Naive thymus-derived CD4-positive, alpha-beta T cell (primary cell): ENCODE measurements at regions not wholly inside any gene's neighbourhood (a gene's known extent, or its start where the extent isn't known, plus 50 kb on each side); places are given as distances from the start of the nearest gene placed in this dataset.
"Not testable (repeated sequence)": the region's sequence is repeated elsewhere in the genome, so short reads cannot be mapped to it uniquely, and the experiment has no call there.

Experiments
- ATAC-seq: fragments of 150-1000 bp; cut with Tn5 transposase; 2 replicates; pipeline ENCODE4 v1.10.0; 2021; ENCODE audit warnings: mild to moderate bottlenecking, moderate library complexity
- CTCF ChIA-PET: fragments of 350-600 bp; sonication (Branson Sonifier 250); formaldehyde crosslinking; loops from one replicate; lab custom pipeline; 2021; ENCODE audit warnings: antibody characterized with exemption; lab: Charles Lee
- POLR2A ChIA-PET: fragments of 350-600 bp; sonication (Branson Sonifier 250); formaldehyde crosslinking; loops from one replicate; lab custom pipeline; 2021; ENCODE audit warnings: antibody characterized with exemption, inconsistent platforms; lab: Charles Lee
- DNase-seq, 9 donors: peaks; one replicate each; pipeline versions ENCODE4 v3.0.0 to v3.0.0-alpha.2; 2020 to 2022; ENCODE audit warnings: mixed read lengths in 1 of 9
- H3K27ac ChIP-seq: one replicate; pipeline ENCODE4 v1.7.0; 2013; ENCODE audit warnings: mild to moderate bottlenecking, low read depth, low read length, moderate library complexity
- H3K27me3 ChIP-seq, 2 donors: one replicate each; pipeline ENCODE4 v1.7.0; 2013; ENCODE audit warnings: low read length in 2 of 2, mild to moderate bottlenecking in 2 of 2, moderate library complexity in 2 of 2; ENCODE audit not compliant: control insufficient read depth in 2 of 2, insufficient read depth in 2 of 2
- H3K36me3 ChIP-seq, 3 experiments: 1 replicate in 2 of 3; 2 replicates in 1 of 3; pipeline ENCODE4 v1.7.0; 2013; ENCODE audit warnings: low read length in 3 of 3, mild to moderate bottlenecking in 3 of 3, moderate library complexity in 1 of 3; ENCODE audit not compliant: insufficient read depth in 3 of 3, control insufficient read depth in 2 of 3
- H3K4me1 ChIP-seq, 2 donors: one replicate each; pipeline ENCODE4 v1.7.0; 2013; ENCODE audit warnings: low read length in 2 of 2, mild to moderate bottlenecking in 2 of 2, moderate library complexity in 1 of 2; ENCODE audit not compliant: control insufficient read depth in 2 of 2, insufficient read depth in 2 of 2
- H3K4me3 ChIP-seq: 2 replicates; pipeline ENCODE4 v1.7.0; 2013; ENCODE audit warnings: mild to moderate bottlenecking, low read length
- H3K9me3 ChIP-seq, 3 experiments: 1 replicate in 2 of 3; 2 replicates in 1 of 3; pipeline ENCODE4 v1.7.0; 2013; ENCODE audit warnings: low read length in 3 of 3; ENCODE audit not compliant: control insufficient read depth in 2 of 3
- H3K27ac Mint-ChIP-seq, 9 donors: one replicate each; pipeline ENCODE4 v1.8.0; 2020 to 2022; ENCODE audit warnings: mixed read lengths in 9 of 9, mild to moderate bottlenecking in 8 of 9, moderate library complexity in 5 of 9, inconsistent platforms in 2 of 9
- H3K27me3 Mint-ChIP-seq, 5 donors: one replicate each; pipeline ENCODE4 v1.8.0; 2021 to 2022; ENCODE audit warnings: mixed read lengths in 5 of 5, mild to moderate bottlenecking in 1 of 5
- H3K36me3 Mint-ChIP-seq, 5 donors: one replicate each; pipeline ENCODE4 v1.8.0; 2020 to 2022; ENCODE audit warnings: mixed read lengths in 5 of 5, mild to moderate bottlenecking in 3 of 5, inconsistent platforms in 1 of 5
- H3K4me1 Mint-ChIP-seq, 7 donors: one replicate each; pipeline ENCODE4 v1.8.0; 2020 to 2022; ENCODE audit warnings: mixed read lengths in 7 of 7, mild to moderate bottlenecking in 3 of 7, inconsistent platforms in 1 of 7
- H3K4me3 Mint-ChIP-seq, 10 donors: one replicate each; pipeline ENCODE4 v1.8.0; 2020 to 2022; ENCODE audit warnings: mild to moderate bottlenecking in 10 of 10, mixed read lengths in 10 of 10, moderate library complexity in 6 of 10, inconsistent platforms in 2 of 10
- H3K9me3 Mint-ChIP-seq, 11 donors: one replicate each; pipeline ENCODE4 v1.8.0; 2020 to 2022; ENCODE audit warnings: mixed read lengths in 11 of 11, mild to moderate bottlenecking in 4 of 11, inconsistent platforms in 1 of 11, moderate library complexity in 1 of 11
- intact Hi-C, 2 donors: fragments of 100-400 bp; cut with micrococcal nuclease; formaldehyde crosslinking; loops; one replicate each; pipeline ENCODE4 v1.15.1; 2023

DNA sequence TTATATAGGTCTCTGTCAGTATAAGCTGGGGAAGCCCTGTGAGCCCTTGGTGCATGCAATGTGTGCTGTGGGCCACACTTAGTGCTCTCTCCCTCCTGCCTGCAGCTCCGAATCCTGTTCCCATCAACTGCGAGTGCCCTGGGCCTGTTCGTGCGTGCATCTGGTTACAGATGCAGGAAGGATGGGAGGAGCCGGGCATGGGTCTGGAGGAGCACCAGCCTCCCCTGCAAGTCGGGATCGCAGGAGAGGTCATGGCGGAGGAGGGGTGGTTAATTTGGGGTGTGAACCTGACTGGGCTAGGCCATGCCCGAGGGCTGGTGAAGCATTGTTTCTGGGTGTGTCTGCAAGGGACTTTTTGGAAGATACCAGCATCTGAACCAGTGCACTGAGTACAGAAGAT, 274.6 kb upstream of the IRX4 start:
- Histone ChIP-seq H3K27ac (no peak overlapping the region), H3K9me3 (no peaks in the 10 kb centered on the region), H3K4me3 (no peak overlapping the region), H3K27me3 (no peaks in the 10 kb centered on the region), H3K36me3 (no peaks in the 10 kb centered on the region), H3K4me1 (no peaks in the 10 kb centered on the region)
- no peaks in the 10 kb centered on the region for H3K36me3 Mint-ChIP-seq
- H3K27me3 Mint-ChIP-seq: peaks cover 0 to 5% (median 0%) of the 10 kb centered on the region in 5 donors
- no peak for DNase-seq
- ChIA-PET CTCF (no interaction called here), POLR2A (no interaction called here)
- ATAC-seq: no peak
- intact Hi-C loops: no loop called here
- no peak overlapping the region for H3K27ac Mint-ChIP-seq
- peaks cover 0 to 5% (median 0%) of the 10 kb centered on the region in 11 donors for H3K9me3 Mint-ChIP-seq
- no peak overlapping the region for H3K4me3 Mint-ChIP-seq
- H3K4me1 Mint-ChIP-seq: no peaks in the 10 kb centered on the region

DNA sequence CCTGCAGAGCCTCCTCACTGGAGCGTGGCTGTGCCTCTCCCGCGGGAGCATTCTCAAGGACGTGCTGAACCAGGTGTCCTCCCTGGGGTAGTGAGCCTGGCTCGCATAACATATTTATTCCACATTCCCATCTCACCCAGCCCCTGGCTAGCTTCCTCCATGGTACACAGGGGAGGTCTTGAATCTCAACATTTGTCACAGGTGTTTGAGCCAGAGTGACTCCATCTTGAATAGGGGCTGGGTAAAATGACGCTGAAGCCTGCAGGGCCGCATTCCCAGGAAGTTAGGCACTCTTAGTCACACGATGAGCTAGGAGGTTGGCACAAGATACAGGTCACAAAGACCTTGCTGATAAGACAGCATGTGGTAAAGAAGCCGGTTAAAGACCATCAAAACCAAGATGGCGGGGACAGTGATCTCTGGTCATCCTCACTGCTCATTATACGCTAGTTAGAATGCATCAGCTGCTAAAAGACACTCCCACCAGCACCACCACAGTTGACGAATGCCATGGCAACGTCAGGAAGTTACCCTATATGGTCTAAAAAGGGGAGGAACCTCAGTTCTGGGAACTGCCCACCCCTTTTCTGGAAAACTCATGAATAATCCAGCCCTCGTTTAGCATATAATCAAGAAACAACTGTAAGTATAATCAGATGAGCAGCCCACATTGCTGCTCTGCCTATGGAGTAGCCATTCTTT, 273.8 kb upstream of the IRX4 start:
- no peak overlapping the region for H3K27ac ChIP-seq
- H3K27me3 ChIP-seq: no peaks in the 10 kb centered on the region
- H3K4me3 ChIP-seq: no peak overlapping the region
- DNase-seq (no peak), ATAC-seq (no peak)
- H3K4me1 Mint-ChIP-seq: no peaks in the 10 kb centered on the region
- no peaks in the 10 kb centered on the region for H3K36me3 Mint-ChIP-seq
- peak overlapping the region in 1 of 9 donors; percentile 15 for H3K27ac Mint-ChIP-seq
- no peaks in the 10 kb centered on the region for H3K9me3 ChIP-seq
- ChIA-PET POLR2A (no interaction called here), CTCF (no interaction called here)
- H3K4me3 Mint-ChIP-seq: no peak overlapping the region
- peaks cover 0 to 7% (median 0%) of the 10 kb centered on the region in 5 donors for H3K27me3 Mint-ChIP-seq
- H3K4me1 ChIP-seq: no peaks in the 10 kb centered on the region
- no peaks in the 10 kb centered on the region for H3K36me3 ChIP-seq
- intact Hi-C loops: no loop called here
- H3K9me3 Mint-ChIP-seq: peaks cover 0 to 5% (median 0%) of the 10 kb centered on the region in 11 donors

DNA sequence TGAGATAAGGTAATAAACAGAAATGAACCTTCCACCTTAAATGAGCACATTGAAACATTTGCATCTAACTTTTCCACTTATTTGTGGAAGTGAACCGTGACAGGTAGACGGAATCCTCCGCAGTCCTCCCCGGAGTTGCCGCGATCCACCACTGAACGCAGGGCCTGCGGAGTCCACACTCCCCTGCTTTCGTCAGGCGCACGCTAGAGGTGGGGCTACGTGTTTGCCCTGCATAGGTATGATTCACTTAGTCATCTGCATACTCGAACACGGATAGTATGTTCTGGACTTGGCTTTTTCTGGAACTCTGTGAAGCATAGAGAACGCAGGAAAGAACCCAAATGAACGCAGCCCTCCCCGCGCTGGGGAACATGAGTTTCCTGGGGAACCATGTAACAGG, 272.8 kb upstream of the IRX4 start:
- no peaks in the 10 kb centered on the region for H3K9me3 ChIP-seq
- peaks cover 0 to 11% (median 0%) of the 10 kb centered on the region in 5 donors for H3K27me3 Mint-ChIP-seq
- no peak for DNase-seq
- ATAC-seq: no peak
- no peak overlapping the region for H3K4me3 Mint-ChIP-seq
- CTCF ChIA-PET: no interaction called here
- no peaks in the 10 kb centered on the region for H3K4me1 Mint-ChIP-seq
- H3K27ac ChIP-seq: no peak overlapping the region
- H3K4me1 ChIP-seq: no peaks in the 10 kb centered on the region
- H3K9me3 Mint-ChIP-seq: peaks cover 0 to 5% (median 0%) of the 10 kb centered on the region in 11 donors
- H3K36me3 ChIP-seq: no peaks in the 10 kb centered on the region
- no peaks in the 10 kb centered on the region for H3K36me3 Mint-ChIP-seq
- no peak overlapping the region for H3K27ac Mint-ChIP-seq
- POLR2A ChIA-PET: no interaction called here
- intact Hi-C loops: no loop called here
- no peak overlapping the region for H3K4me3 ChIP-seq
- no peaks in the 10 kb centered on the region for H3K27me3 ChIP-seq

DNA sequence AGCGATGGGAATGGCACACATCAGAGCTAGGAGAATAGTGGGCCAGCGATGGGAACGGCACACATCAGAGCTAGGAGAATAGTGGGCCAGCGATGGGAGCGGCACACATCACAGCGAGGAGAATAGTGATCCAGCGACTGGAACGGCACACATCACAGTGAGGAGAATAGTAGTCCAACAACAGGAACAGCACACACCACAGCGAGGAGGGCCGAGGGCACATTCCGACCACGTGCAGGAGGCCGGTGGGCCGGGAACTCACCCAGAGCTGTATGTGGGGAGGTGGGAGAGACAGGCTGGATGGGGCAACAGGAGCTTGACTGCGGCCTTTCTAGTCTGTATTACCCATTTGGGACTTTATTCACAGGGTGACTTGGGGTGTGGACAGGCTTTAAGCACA, 271.1 kb upstream of the IRX4 start:
- Mint-ChIP-seq H3K4me1 (no peaks in the 10 kb centered on the region), H3K4me3 (no peak overlapping the region), H3K27ac (no peak overlapping the region), H3K9me3 (peaks cover 0 to 7% (median 3%) of the 10 kb centered on the region in 11 donors), H3K36me3 (no peaks in the 10 kb centered on the region), H3K27me3 (peaks cover 0 to 19% (median 7%) of the 10 kb centered on the region in 5 donors)
- H3K27me3 ChIP-seq: no peaks in the 10 kb centered on the region
- DNase-seq: no peak
- H3K9me3 ChIP-seq: no peaks in the 10 kb centered on the region
- ChIA-PET CTCF (no interaction called here), POLR2A (no interaction called here)
- intact Hi-C loops: no loop called here
- no peaks in the 10 kb centered on the region for H3K4me1 ChIP-seq
- H3K4me3 ChIP-seq: no peak overlapping the region
- H3K36me3 ChIP-seq: no peaks in the 10 kb centered on the region
- no peak overlapping the region for H3K27ac ChIP-seq
- ATAC-seq: no peak

DNA sequence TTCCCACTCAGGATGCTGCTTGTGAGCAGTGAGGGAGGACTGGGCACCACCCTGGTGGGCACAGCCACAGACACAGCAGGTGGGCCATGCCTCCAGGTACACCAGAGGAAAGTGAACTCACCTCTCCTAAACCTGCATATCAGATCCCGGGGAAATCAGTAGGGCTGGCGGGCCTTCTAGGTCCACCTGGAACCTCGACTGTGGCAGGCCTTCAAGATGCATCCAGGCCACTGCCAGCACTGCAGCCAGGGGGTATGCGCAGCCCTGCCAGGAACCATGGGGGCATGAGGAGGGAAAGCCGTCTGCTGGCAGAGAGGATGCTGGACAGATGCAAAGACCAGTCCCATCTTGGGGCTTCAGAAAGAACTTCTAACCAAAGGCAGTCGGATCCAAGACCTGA, 270.6 kb upstream of the IRX4 start:
- Histone ChIP-seq H3K4me3 (no peak overlapping the region), H3K27me3 (no peaks in the 10 kb centered on the region), H3K36me3 (no peaks in the 10 kb centered on the region), H3K9me3 (no peaks in the 10 kb centered on the region), H3K27ac (no peak overlapping the region), H3K4me1 (no peaks in the 10 kb centered on the region)
- Mint-ChIP-seq H3K9me3 (peaks cover 0 to 7% (median 3%) of the 10 kb centered on the region in 11 donors), H3K4me3 (no peak overlapping the region), H3K36me3 (no peaks in the 10 kb centered on the region), H3K4me1 (no peaks in the 10 kb centered on the region), H3K27ac (no peak overlapping the region), H3K27me3 (peaks cover 0 to 20% (median 7%) of the 10 kb centered on the region in 5 donors)
- intact Hi-C loops: no loop called here
- DNase-seq (no peak), ATAC-seq (no peak)
- POLR2A ChIA-PET: no interaction called here
- CTCF ChIA-PET: no interaction called here

DNA sequence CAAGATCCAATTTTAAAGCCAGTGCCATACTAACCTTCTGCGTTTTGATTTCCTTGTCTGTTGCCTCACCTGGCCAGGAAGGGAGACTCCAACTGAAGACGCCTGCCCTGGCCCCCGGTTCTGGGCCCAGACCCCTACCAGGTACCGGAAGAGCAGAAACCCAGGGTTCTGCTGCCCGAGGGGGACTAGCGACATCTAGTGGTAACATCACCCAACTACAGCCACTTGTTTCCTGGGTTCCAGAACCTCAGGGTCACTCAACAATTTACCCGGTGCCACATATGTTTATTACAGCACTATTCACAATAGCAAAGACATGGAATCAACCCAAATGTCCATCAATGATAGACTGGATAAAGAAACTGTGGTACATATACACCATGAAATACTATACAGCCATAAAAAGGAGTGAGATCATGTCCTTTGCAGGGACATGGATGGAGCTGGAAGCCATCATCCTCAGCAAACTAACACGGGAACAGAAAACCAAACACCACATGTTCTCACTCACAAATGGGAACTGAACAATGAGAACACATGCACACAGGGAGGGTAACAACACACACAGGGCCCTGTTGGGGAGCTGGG, 268.7 kb upstream of the IRX4 start:
- H3K27me3 Mint-ChIP-seq: peaks cover 0 to 19% (median 7%) of the 10 kb centered on the region in 5 donors
- H3K9me3 ChIP-seq, H3K4me3 ChIP-seq, CTCF ChIA-PET, H3K27ac Mint-ChIP-seq, H3K9me3 Mint-ChIP-seq, H3K36me3 Mint-ChIP-seq, H3K4me1 Mint-ChIP-seq, ATAC-seq, H3K27me3 ChIP-seq, intact Hi-C loops, H3K36me3 ChIP-seq, POLR2A ChIA-PET, H3K4me1 ChIP-seq, H3K27ac ChIP-seq, DNase-seq, H3K4me3 Mint-ChIP-seq: not testable (repeated sequence)

DNA sequence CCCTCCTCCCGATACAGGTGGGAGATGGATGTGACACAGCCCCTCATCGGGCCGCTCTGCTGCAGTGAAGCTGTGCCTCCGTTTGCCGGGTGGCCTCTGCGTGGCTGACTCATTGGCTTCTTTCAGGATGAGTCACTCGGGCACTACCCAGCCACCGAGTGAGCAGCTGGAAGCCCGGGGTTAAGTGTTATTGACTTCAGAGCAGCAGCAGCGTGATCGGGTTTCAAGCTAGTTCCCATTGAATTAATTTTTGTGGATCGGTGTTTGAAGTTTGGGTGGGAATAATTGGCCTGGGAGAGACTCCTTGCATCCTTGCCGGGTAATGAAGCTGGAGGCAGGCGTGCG, 266.4 kb upstream of the IRX4 start:
- Histone ChIP-seq H3K27ac (no peak overlapping the region), H3K27me3 (no peaks in the 10 kb centered on the region), H3K4me1 (no peaks in the 10 kb centered on the region), H3K4me3 (no peak overlapping the region), H3K9me3 (no peaks in the 10 kb centered on the region), H3K36me3 (no peaks in the 10 kb centered on the region)
- no peak for ATAC-seq
- POLR2A ChIA-PET: no interaction called here
- CTCF ChIA-PET: no interaction called here
- Mint-ChIP-seq H3K4me3 (no peak overlapping the region), H3K27me3 (peaks cover 0 to 15% (median 7%) of the 10 kb centered on the region in 5 donors), H3K36me3 (no peaks in the 10 kb centered on the region), H3K27ac (no peak overlapping the region), H3K4me1 (no peaks in the 10 kb centered on the region), H3K9me3 (peaks cover 0 to 7% (median 3%) of the 10 kb centered on the region in 11 donors)
- no peak for DNase-seq
- intact Hi-C loops: no loop called here
